SK-N-SH treated with all-trans-retinoic acid at 6 μM for 48 hours (cell line): ENCODE measurements at regions not wholly inside any gene's neighbourhood (a gene's known extent, or its start where the extent isn't known, plus 50 kb on each side); places are given as distances from the start of the nearest gene placed in this dataset.

Experiments used
- BACH2 ChIP-seq: fragments of 250-450 bp; sonication (Bioruptor Pico); IDR thresholded peaks from 2 replicates; pipeline ENCODE4 v1.9.0; 2021; ENCODE audit warnings: mild to moderate bottlenecking, borderline replicate concordance
- CSDC2 ChIP-seq: fragments of 250-450 bp; sonication (Bioruptor Pico); IDR thresholded peaks from 2 replicates; pipeline ENCODE4 v1.5.0; 2020; ENCODE audit warnings: mild to moderate bottlenecking, moderate library complexity
- PATZ1 ChIP-seq: fragments of 250-450 bp; sonication (Bioruptor Pico); IDR thresholded peaks from 2 replicates; pipeline ENCODE4 v1.8.0; 2020; ENCODE audit warnings: mild to moderate bottlenecking, moderate library complexity, borderline replicate concordance
- ZFP30 ChIP-seq: fragments of 450-650 bp; formaldehyde crosslinking; IDR thresholded peaks from 2 replicates; pipeline ENCODE4 v1.5.0; 2022; ENCODE audit warnings: mild to moderate bottlenecking, moderate library complexity
- TF ChIP-seq, protein P1 (sequence below): fragments of 250-450 bp; sonication (Bioruptor Pico); IDR thresholded peaks from 2 replicates; pipeline ENCODE4 v1.5.1; 2021; ENCODE audit warnings: mild to moderate bottlenecking, moderate library complexity

- no peak for TF ChIP-seq ZFP30
- TF ChIP-seq, protein P1, sequence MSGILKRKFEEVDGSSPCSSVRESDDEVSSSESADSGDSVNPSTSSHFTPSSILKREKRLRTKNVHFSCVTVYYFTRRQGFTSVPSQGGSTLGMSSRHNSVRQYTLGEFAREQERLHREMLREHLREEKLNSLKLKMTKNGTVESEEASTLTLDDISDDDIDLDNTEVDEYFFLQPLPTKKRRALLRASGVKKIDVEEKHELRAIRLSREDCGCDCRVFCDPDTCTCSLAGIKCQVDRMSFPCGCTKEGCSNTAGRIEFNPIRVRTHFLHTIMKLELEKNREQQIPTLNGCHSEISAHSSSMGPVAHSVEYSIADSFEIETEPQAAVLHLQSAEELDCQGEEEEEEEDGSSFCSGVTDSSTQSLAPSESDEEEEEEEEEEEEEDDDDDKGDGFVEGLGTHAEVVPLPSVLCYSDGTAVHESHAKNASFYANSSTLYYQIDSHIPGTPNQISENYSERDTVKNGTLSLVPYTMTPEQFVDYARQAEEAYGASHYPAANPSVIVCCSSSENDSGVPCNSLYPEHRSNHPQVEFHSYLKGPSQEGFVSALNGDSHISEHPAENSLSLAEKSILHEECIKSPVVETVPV (CRISPR knock-in tag): no peak
- TF ChIP-seq PATZ1: no peak
- TF ChIP-seq CSDC2 (CRISPR knock-in tag): no peak
- no peak for TF ChIP-seq BACH2 (CRISPR knock-in tag)
Measured at GRCh38 chr4:106527316-106527715, 158.7 kb upstream of the GIMD1 start.
